GM12892 (cell line): ENCODE measurements at regions not wholly inside any gene's neighbourhood (a gene's known extent, or its start where the extent isn't known, plus 50 kb on each side); places are given as distances from the start of the nearest gene placed in this dataset.

Source experiments
- POLR2A ChIP-seq: IDR thresholded peaks from 2 replicates; pipeline ENCODE4 v1.6.1; 2011; ENCODE audit warnings: low read depth, low read length, control low read depth
- POLR2AphosphoS5 ChIP-seq: IDR thresholded peaks from 2 replicates; pipeline ENCODE4 v1.6.1; 2011; ENCODE audit warnings: low read depth, low read length, control low read depth
- TAF1 ChIP-seq: IDR thresholded peaks from 2 replicates; pipeline ENCODE4 v1.6.1; 2011; ENCODE audit warnings: low read depth, mild to moderate bottlenecking, control low read depth, low read length, borderline replicate concordance

GRCh38 chr5:87825583-87825982 is 412.9 kb upstream of the CCNH start:
- TF ChIP-seq POLR2AphosphoS5 (no peak), POLR2A (no peak), TAF1 (no peak)
